ENCODE measurements at regions not wholly inside any gene's neighbourhood (a gene's known extent, or its start where the extent isn't known, plus 50 kb on each side); places are given as distances from the start of the nearest gene placed in this dataset.

DNA sequence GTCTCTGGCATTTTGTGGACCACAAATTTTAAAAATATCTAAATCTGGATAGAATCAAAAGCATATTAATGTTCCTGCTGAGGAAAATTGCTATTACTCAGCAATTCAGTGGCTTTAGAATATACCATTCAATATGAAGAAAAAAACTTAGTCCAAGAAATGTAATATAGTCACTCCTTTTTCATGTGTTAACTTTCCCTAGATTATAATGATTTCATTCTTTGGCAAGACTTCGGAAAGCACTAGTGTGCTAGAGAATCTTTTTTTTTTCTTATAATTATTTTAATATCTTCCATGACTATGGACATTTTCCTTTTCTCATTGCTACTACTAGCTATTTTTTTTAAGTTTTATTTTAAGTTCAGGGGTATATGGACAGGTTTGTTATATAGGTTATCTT is 102.4 kb upstream of the FAM174A start:
- TF ChIP-seq, protein P1, sequence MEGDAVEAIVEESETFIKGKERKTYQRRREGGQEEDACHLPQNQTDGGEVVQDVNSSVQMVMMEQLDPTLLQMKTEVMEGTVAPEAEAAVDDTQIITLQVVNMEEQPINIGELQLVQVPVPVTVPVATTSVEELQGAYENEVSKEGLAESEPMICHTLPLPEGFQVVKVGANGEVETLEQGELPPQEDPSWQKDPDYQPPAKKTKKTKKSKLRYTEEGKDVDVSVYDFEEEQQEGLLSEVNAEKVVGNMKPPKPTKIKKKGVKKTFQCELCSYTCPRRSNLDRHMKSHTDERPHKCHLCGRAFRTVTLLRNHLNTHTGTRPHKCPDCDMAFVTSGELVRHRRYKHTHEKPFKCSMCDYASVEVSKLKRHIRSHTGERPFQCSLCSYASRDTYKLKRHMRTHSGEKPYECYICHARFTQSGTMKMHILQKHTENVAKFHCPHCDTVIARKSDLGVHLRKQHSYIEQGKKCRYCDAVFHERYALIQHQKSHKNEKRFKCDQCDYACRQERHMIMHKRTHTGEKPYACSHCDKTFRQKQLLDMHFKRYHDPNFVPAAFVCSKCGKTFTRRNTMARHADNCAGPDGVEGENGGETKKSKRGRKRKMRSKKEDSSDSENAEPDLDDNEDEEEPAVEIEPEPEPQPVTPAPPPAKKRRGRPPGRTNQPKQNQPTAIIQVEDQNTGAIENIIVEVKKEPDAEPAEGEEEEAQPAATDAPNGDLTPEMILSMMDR (IDR thresholded peaks at IDR 0.05; ENCODE audit: low read length): no peak
- TF ChIP-seq EZH2 (optimal IDR thresholded peaks at IDR 0.05; ENCODE audit: low read depth, low read length) (no peak), EZH2phosphoT487 (IDR thresholded peaks at IDR 0.05; ENCODE audit: low read length) (no peak)

All from MM.1S (cell line).